Hepatocyte (in vitro differentiated cells): ENCODE measurements at regions not wholly inside any gene's neighbourhood (a gene's known extent, or its start where the extent isn't known, plus 50 kb on each side); places are given as distances from the start of the nearest gene placed in this dataset.

Experiments used
- DNase-seq: peaks from one replicate; pipeline ENCODE4 v3.0.0-alpha.2; 2016; ENCODE audit warnings: low spot score
- H2AFZ ChIP-seq: fragments of 200-600 bp; sonication (generic); 2 replicates; pipeline ENCODE4 v1.6.0; 2016; ENCODE audit warnings: antibody characterized with exemption, mild to moderate bottlenecking
- H3K27ac ChIP-seq: fragments of 200-600 bp; sonication (generic); 2 replicates; pipeline ENCODE4 v1.5.1; 2016; ENCODE audit warnings: mild to moderate bottlenecking
- H3K27me3 ChIP-seq: fragments of 200-600 bp; sonication (generic); 2 replicates; pipeline ENCODE4 v1.6.1; 2016
- H3K36me3 ChIP-seq: fragments of 200-600 bp; sonication (generic); replicated peaks from 2 replicates; pipeline ENCODE4 v1.5.1; 2016; ENCODE audit warnings: low read depth; ENCODE audit not compliant: insufficient read depth
- H3K4me1 ChIP-seq: fragments of 200-600 bp; sonication (generic); 2 replicates; pipeline ENCODE4 v1.5.1; 2016; ENCODE audit warnings: mild to moderate bottlenecking, moderate library complexity; ENCODE audit not compliant: insufficient read depth
- H3K4me2 ChIP-seq: fragments of 200-600 bp; sonication (generic); 2 replicates; pipeline ENCODE4 v1.6.0; 2016
- H3K4me3 ChIP-seq: fragments of 200-600 bp; sonication (generic); 2 replicates; pipeline ENCODE4 v1.5.1; 2016; ENCODE audit warnings: mild to moderate bottlenecking
- H3K79me2 ChIP-seq: fragments of 200-600 bp; sonication (generic); 2 replicates; pipeline ENCODE4 v1.6.0; 2017; ENCODE audit warnings: mild to moderate bottlenecking
- H3K9me2 ChIP-seq: fragments of 200-600 bp; sonication (generic); replicated peaks from 2 replicates; pipeline ENCODE4 v1.6.0; 2017; ENCODE audit warnings: mild to moderate bottlenecking; ENCODE audit not compliant: insufficient read depth
- H3K9me3 ChIP-seq: fragments of 200-600 bp; sonication (generic); 2 replicates; pipeline ENCODE4 v1.5.1; 2016; ENCODE audit warnings: low read depth, mild to moderate bottlenecking
- H4K20me1 ChIP-seq: fragments of 200-600 bp; sonication (generic); 2 replicates; pipeline ENCODE4 v1.6.0; 2016; ENCODE audit warnings: mild to moderate bottlenecking; ENCODE audit not compliant: insufficient read depth, poor library complexity, severe bottlenecking
- EZH2 ChIP-seq: fragments of 200-600 bp; sonication (generic); IDR thresholded peaks from 2 replicates; pipeline ENCODE4 v1.6.1; 2016; ENCODE audit warnings: antibody characterized with exemption, mild to moderate bottlenecking, borderline replicate concordance
- EZH2phosphoT487 ChIP-seq: fragments of 200-600 bp; sonication (generic); IDR thresholded peaks from one replicate; pipeline ENCODE4 v1.6.1; 2018; ENCODE audit warnings: antibody characterized with exemption, mild to moderate bottlenecking, low read depth, moderate library complexity; ENCODE audit not compliant: unreplicated experiment, severe bottlenecking
- WGBS: methylation state at CpG from one replicate; pipeline ENCODE4 v1.1.6; 2016; ENCODE audit warnings: low lambda C conversion rate; ENCODE audit errors: missing lambda C conversion rate; 5-methylcytosine and 5-hydroxymethylcytosine counted together
- TF ChIP-seq, protein P1 (sequence below): fragments of 200-600 bp; sonication (generic); IDR thresholded peaks from 2 replicates; pipeline ENCODE4 v1.5.1; 2016; ENCODE audit warnings: antibody characterized with exemption, mild to moderate bottlenecking; ENCODE audit not compliant: poor library complexity

GRCh38 chr12:127120851-127121250 lies 1146.1 kb upstream of the TMEM132C start:
- WGBS: 86% methylated on average over 3 of the region's 3 CpGs
- no peak for TF ChIP-seq EZH2
- TF ChIP-seq EZH2phosphoT487: no peak
- TF ChIP-seq, protein P1, sequence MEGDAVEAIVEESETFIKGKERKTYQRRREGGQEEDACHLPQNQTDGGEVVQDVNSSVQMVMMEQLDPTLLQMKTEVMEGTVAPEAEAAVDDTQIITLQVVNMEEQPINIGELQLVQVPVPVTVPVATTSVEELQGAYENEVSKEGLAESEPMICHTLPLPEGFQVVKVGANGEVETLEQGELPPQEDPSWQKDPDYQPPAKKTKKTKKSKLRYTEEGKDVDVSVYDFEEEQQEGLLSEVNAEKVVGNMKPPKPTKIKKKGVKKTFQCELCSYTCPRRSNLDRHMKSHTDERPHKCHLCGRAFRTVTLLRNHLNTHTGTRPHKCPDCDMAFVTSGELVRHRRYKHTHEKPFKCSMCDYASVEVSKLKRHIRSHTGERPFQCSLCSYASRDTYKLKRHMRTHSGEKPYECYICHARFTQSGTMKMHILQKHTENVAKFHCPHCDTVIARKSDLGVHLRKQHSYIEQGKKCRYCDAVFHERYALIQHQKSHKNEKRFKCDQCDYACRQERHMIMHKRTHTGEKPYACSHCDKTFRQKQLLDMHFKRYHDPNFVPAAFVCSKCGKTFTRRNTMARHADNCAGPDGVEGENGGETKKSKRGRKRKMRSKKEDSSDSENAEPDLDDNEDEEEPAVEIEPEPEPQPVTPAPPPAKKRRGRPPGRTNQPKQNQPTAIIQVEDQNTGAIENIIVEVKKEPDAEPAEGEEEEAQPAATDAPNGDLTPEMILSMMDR: no peak
- Histone ChIP-seq H3K9me3 (no peaks in the 10 kb centered on the region), H3K4me2 (no peak overlapping the region), H3K4me1 (no peaks in the 10 kb centered on the region), H3K4me3 (no peak overlapping the region), H3K36me3 (no peaks in the 10 kb centered on the region), H3K27ac (no peak overlapping the region), H2AFZ (no peak overlapping the region), H3K9me2 (no peaks in the 10 kb centered on the region), H3K27me3 (no peaks in the 10 kb centered on the region), H3K79me2 (no peaks in the 10 kb centered on the region), H4K20me1 (no peaks in the 10 kb centered on the region)
- no peak for DNase-seq

GRCh38 chr12:127121494-127122084 lies 1145.4 kb upstream of the TMEM132C start:
- no peak overlapping the region for H3K27ac ChIP-seq
- H3K4me1 ChIP-seq: no peaks in the 10 kb centered on the region
- no peaks in the 10 kb centered on the region for H3K36me3 ChIP-seq
- TF ChIP-seq EZH2phosphoT487: no peak
- no peak for TF ChIP-seq EZH2
- TF ChIP-seq, protein P1: no peak
- no peaks in the 10 kb centered on the region for H3K27me3 ChIP-seq
- H4K20me1 ChIP-seq: no peaks in the 10 kb centered on the region
- no peak overlapping the region for H3K4me2 ChIP-seq
- DNase-seq: no peak
- H3K9me3 ChIP-seq: no peaks in the 10 kb centered on the region
- no peaks in the 10 kb centered on the region for H3K79me2 ChIP-seq
- no peak overlapping the region for H2AFZ ChIP-seq
- WGBS: 70% methylated on average over 4 of the region's 4 CpGs
- H3K9me2 ChIP-seq: no peaks in the 10 kb centered on the region
- no peak overlapping the region for H3K4me3 ChIP-seq

- H3K9me3 ChIP-seq: no peaks in the 10 kb centered on the region
- H3K4me3 ChIP-seq: no peak overlapping the region
- 66% methylated on average over 3 of the region's 3 CpGs for WGBS
- no peak overlapping the region for H3K4me2 ChIP-seq
- no peaks in the 10 kb centered on the region for H3K27me3 ChIP-seq
- no peaks in the 10 kb centered on the region for H3K9me2 ChIP-seq
- no peak overlapping the region for H2AFZ ChIP-seq
- no peaks in the 10 kb centered on the region for H4K20me1 ChIP-seq
- peak overlapping the region; percentile 39 for H3K27ac ChIP-seq
- TF ChIP-seq EZH2phosphoT487: no peak
- TF ChIP-seq, protein P1: no peak
- TF ChIP-seq EZH2: no peak
- DNase-seq: peak; percentile 74
- no peaks in the 10 kb centered on the region for H3K36me3 ChIP-seq
- H3K79me2 ChIP-seq: no peaks in the 10 kb centered on the region
- no peaks in the 10 kb centered on the region for H3K4me1 ChIP-seq
Observed at GRCh38 chr12:127125607-127126259, 1141.2 kb upstream of the TMEM132C start.
